ENCODE measurements at regions not wholly inside any gene's neighbourhood (a gene's known extent, or its start where the extent isn't known, plus 50 kb on each side); places are given as distances from the start of the nearest gene placed in this dataset.

DNA sequence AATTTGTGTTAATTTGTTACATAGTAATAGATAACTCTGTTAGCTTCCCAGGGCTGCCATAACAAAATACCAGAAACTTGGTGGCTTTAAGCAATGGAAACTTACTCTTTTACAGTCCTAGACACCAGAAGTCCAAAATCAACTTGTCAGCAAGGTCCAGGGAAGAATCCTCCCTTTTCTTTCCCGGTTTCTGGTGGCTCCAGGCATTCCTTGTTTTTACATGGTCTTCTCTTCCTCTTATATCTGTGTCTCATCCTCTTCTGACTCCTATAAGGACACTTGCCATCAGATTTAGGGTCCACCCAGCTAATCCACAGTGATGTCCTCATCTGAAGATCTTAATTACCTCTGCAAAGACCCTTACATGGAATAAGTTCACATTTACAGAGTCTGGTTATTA lies 95.6 kb downstream of the DDX1 start:
- H3K4me1 Mint-ChIP-seq (ENCODE audit: low read depth) = no peaks in the 10 kb centered on the region
- H3K4me3 Mint-ChIP-seq = no peak overlapping the region
- H3K9me3 Mint-ChIP-seq = no peaks in the 10 kb centered on the region
- TF ChIP-seq, protein P1, sequence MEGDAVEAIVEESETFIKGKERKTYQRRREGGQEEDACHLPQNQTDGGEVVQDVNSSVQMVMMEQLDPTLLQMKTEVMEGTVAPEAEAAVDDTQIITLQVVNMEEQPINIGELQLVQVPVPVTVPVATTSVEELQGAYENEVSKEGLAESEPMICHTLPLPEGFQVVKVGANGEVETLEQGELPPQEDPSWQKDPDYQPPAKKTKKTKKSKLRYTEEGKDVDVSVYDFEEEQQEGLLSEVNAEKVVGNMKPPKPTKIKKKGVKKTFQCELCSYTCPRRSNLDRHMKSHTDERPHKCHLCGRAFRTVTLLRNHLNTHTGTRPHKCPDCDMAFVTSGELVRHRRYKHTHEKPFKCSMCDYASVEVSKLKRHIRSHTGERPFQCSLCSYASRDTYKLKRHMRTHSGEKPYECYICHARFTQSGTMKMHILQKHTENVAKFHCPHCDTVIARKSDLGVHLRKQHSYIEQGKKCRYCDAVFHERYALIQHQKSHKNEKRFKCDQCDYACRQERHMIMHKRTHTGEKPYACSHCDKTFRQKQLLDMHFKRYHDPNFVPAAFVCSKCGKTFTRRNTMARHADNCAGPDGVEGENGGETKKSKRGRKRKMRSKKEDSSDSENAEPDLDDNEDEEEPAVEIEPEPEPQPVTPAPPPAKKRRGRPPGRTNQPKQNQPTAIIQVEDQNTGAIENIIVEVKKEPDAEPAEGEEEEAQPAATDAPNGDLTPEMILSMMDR (IDR thresholded peaks at IDR 0.05) = no peak
- DNase-seq (no peak), ATAC-seq (no peak)
- H3K36me3 Mint-ChIP-seq (ENCODE audit: low read depth) = no peaks in the 10 kb centered on the region
- H3K27me3 Mint-ChIP-seq = peaks cover 6% of the 10 kb centered on the region
- POLR2A ChIA-PET = no interaction called here
- intact Hi-C loops (cut with micrococcal nuclease) = no loop called here
- H3K27ac Mint-ChIP-seq = no peak overlapping the region
- CTCF ChIA-PET = no interaction called here

DNA sequence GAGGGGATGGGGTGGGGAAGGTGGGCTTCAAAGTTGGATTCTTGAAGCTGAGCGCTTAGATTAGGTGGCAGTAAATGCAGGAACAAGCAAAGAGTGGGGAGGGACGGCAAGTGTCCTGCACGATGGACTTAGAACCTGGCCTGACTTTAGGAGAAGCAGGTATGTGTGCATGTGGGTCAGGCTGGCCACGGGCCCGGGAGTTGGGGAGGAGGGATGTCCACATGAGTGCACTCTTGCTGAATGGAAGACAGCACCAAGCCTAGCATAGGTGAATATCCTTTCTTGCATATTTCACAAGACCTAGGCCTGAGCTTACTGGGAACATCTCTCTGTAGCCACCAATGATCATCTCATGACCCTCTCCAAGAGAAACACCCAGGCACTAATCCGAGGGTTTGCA lies 96.1 kb downstream of the DDX1 start:
- no peak for ATAC-seq
- intact Hi-C loops (cut with micrococcal nuclease) = no loop called here
- no peak overlapping the region for H3K27ac Mint-ChIP-seq
- TF ChIP-seq, protein P1 (IDR thresholded peaks at IDR 0.05) = no peak
- ChIA-PET POLR2A (no interaction called here), CTCF (no interaction called here)
- no peaks in the 10 kb centered on the region for H3K9me3 Mint-ChIP-seq
- peaks cover 6% of the 10 kb centered on the region for H3K27me3 Mint-ChIP-seq
- H3K4me1 Mint-ChIP-seq (ENCODE audit: low read depth) = no peaks in the 10 kb centered on the region
- H3K36me3 Mint-ChIP-seq (ENCODE audit: low read depth) = no peaks in the 10 kb centered on the region
- H3K4me3 Mint-ChIP-seq = no peak overlapping the region
- DNase-seq = no peak

DNA sequence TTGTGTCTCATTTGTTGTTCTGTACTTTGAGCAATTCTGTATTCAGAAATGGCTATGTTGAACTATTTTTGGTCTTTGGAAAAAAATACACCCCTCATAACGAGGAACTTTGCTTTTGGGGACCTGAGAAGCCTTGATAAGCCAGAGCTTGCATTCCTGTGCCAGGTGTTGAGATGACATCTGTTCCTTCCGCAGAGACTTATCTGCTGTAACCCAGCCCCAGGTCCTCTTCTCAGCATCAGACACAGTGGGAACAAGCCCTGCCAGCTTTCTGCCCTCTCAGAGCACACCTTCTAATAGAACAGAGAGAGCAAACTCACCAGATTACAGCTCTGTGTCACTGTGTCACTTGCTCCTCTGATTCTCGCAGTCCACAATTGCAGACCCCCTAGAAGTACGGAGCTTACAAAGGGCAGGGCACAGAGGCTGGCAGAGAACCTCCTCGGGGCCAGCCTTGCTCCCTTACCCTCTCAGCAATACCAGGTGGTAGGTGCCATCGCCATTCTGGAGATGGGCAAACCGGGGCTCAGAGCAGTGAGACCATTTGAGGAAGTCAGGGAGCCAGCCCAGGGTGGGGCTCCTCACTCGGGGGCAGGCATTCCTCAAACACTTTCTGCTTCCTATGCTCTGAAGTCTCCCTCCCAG lies 97.4 kb downstream of the DDX1 start:
- H3K4me1 Mint-ChIP-seq (ENCODE audit: low read depth) = no peaks in the 10 kb centered on the region
- H3K36me3 Mint-ChIP-seq (ENCODE audit: low read depth) = no peaks in the 10 kb centered on the region
- POLR2A ChIA-PET = no interaction called here
- H3K4me3 Mint-ChIP-seq = no peak overlapping the region
- H3K27me3 Mint-ChIP-seq = peaks cover 6% of the 10 kb centered on the region
- CTCF ChIA-PET = no interaction called here
- intact Hi-C loops (cut with micrococcal nuclease) = no loop called here
- no peaks in the 10 kb centered on the region for H3K9me3 Mint-ChIP-seq
- no peak for DNase-seq
- no peak overlapping the region for H3K27ac Mint-ChIP-seq
- ATAC-seq = no peak
- TF ChIP-seq, protein P1 (IDR thresholded peaks at IDR 0.05) = no peak

DNA sequence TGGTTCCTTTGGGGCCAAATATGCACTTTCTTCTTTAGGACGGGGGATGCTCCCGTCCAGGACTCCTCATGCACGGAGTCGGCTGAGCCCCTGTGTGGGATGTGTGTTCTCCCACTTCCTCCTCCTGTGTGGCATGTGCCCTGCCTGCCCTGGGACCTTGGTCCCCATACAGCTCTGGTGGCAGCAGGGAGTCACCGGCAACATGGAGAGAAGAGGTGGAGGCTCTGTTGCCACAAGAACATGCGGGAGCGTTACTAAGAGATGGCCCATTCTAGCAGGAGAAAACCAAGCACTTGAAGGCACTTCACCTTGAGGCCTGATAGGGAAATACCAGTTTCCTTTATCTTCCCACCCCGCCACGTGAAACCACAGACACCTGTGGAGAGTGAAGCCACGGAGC lies 98.0 kb downstream of the DDX1 start:
- no peak overlapping the region for H3K4me3 Mint-ChIP-seq
- H3K4me1 Mint-ChIP-seq (ENCODE audit: low read depth) = no peaks in the 10 kb centered on the region
- peaks cover 6% of the 10 kb centered on the region for H3K27me3 Mint-ChIP-seq
- DNase-seq (no peak), ATAC-seq (no peak)
- ChIA-PET CTCF (no interaction called here), POLR2A (no interaction called here)
- no peaks in the 10 kb centered on the region for H3K9me3 Mint-ChIP-seq
- no peak overlapping the region for H3K27ac Mint-ChIP-seq
- TF ChIP-seq, protein P1 (IDR thresholded peaks at IDR 0.05) = no peak
- intact Hi-C loops (cut with micrococcal nuclease) = no loop called here
- H3K36me3 Mint-ChIP-seq (ENCODE audit: low read depth) = no peaks in the 10 kb centered on the region

DNA sequence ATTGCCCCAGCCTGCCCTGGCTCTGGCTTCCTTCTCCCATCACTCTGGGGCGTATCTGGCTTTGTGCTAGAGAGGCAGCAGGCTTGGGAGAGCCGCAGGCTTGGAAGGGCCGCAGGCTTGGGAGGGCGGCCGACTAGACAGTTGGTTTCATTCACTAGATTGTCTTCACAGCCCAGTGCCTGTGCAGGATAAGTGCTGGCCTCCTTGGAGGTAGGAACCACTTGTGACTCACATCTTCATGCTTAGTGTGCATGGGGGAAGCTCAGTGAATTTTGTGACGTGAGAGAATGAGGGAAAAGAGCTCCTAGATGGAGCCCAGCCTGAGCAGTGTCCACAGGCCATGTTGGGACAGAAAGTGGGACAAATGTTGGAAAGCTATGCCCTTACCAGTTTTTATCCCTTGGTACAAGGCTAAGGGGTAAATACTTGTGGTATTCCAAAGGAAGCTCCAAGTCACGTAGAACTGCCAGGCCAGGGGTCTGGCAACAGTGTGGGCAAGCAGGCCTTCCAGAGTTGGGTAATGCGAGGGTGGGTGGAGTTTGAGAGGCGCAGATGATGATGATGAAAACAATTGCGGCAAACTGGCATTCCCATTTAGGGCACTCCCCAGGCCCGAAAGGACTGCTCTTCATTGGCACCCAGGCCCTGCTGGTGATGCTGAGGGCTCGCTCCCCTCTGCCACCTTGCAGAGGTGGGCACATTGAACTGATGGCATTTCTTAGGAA lies 100.1 kb downstream of the DDX1 start:
- POLR2A ChIA-PET = no interaction called here
- Mint-ChIP-seq H3K4me1 (ENCODE audit: low read depth) (no peaks in the 10 kb centered on the region), H3K36me3 (ENCODE audit: low read depth) (no peaks in the 10 kb centered on the region), H3K27ac (no peak overlapping the region), H3K27me3 (peaks cover 6% of the 10 kb centered on the region), H3K4me3 (no peak overlapping the region), H3K9me3 (no peaks in the 10 kb centered on the region)
- ATAC-seq = no peak
- CTCF ChIA-PET = no interaction called here
- TF ChIP-seq, protein P1 (IDR thresholded peaks at IDR 0.05) = no peak
- intact Hi-C loops (cut with micrococcal nuclease) = no loop called here
- DNase-seq = no peak

All from activated CD8-positive, alpha-beta T cell treated with anti-CD3 and anti-CD28 coated beads for 36 hours (primary cell).